GM19455 (cell line): ENCODE measurements at regions not wholly inside any gene's neighbourhood (a gene's known extent, or its start where the extent isn't known, plus 50 kb on each side); places are given as distances from the start of the nearest gene placed in this dataset.
"Not testable (repeated sequence)": the region's sequence is repeated elsewhere in the genome, so short reads cannot be mapped to it uniquely, and the experiment has no call there.

Experiments
- ATAC-seq: cut with Tn5 transposase; IDR thresholded peaks from one replicate; pipeline ENCODE4 v1.9.1; 2021; ENCODE audit not compliant: unreplicated experiment

GRCh38 chr7:149635561-149636329 lies 137.6 kb downstream of the ZNF467 start:
- no peak for ATAC-seq

GRCh38 chr7:149633976-149634945 lies 136.7 kb upstream of the ZNF746 start:
- ATAC-seq = no peak

- not testable (repeated sequence) for ATAC-seq
Measured at GRCh38 chr7:149628361-149629149, 130.9 kb upstream of the ZNF746 start.

- ATAC-seq = no peak
Measured at GRCh38 chr7:149627911-149628310, 130.3 kb upstream of the ZNF746 start.

- ATAC-seq = no peak
Measured at GRCh38 chr7:149626972-149627371, 129.4 kb upstream of the ZNF746 start.

- ATAC-seq = no peak
Measured at GRCh38 chr7:149625947-149626392, 128.4 kb upstream of the ZNF746 start.

- no peak for ATAC-seq
Measured at GRCh38 chr7:149625340-149625946, 127.8 kb upstream of the ZNF746 start.

GRCh38 chr7:149624419-149625339 lies 127.1 kb upstream of the ZNF746 start:
- ATAC-seq = peak; percentile 92

GRCh38 chr7:149624006-149624405 lies 126.4 kb upstream of the ZNF746 start:
- ATAC-seq = peak; percentile 27

- not testable (repeated sequence) for ATAC-seq
Measured at GRCh38 chr7:149623262-149623997, 125.8 kb upstream of the ZNF746 start.

- ATAC-seq = no peak
Measured at GRCh38 chr7:149622444-149623210, 125.0 kb upstream of the ZNF746 start.

GRCh38 chr7:149621776-149622175 lies 124.2 kb upstream of the ZNF746 start:
- no peak for ATAC-seq

GRCh38 chr7:149620961-149621360 lies 123.4 kb upstream of the ZNF746 start:
- ATAC-seq = no peak

GRCh38 chr7:149616898-149617297 lies 119.3 kb upstream of the ZNF746 start:
- ATAC-seq = no peak

GRCh38 chr7:149615690-149616270 lies 118.2 kb upstream of the ZNF746 start:
- no peak for ATAC-seq

- no peak for ATAC-seq
Measured at GRCh38 chr7:149610441-149611011, 112.9 kb upstream of the ZNF746 start.

- no peak for ATAC-seq
Measured at GRCh38 chr7:149608168-149608567, 110.6 kb upstream of the ZNF746 start.
